GM21737 (cell line): ENCODE measurements at regions not wholly inside any gene's neighbourhood (a gene's known extent, or its start where the extent isn't known, plus 50 kb on each side); places are given as distances from the start of the nearest gene placed in this dataset.
"Not testable (repeated sequence)": the region's sequence is repeated elsewhere in the genome, so short reads cannot be mapped to it uniquely, and the experiment has no call there.

Experiments used
- ATAC-seq: cut with Tn5 transposase; IDR thresholded peaks from one replicate; pipeline ENCODE4 v1.9.1; 2021; ENCODE audit warnings: mild to moderate bottlenecking, moderate library complexity; ENCODE audit not compliant: unreplicated experiment

DNA sequence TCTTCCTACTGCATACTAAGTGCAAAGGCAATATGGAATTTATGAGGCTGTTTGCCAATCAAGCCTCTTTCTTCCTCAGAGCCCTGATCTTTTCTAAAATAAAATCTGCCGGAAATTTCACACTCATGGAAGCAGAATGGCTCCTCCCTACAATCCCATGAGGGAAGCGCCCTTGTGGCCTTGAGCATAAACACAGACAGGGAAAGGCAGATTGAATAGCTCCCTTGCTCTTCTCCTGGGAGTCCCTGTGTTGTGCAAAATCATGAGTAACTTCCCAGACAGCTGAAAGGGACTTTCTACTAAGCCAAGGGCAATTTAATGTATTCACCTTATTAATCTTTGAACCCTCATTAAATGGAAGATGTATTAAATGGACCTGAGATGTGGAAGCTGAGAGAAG is 226.1 kb upstream of the PIK3R1 start:
- ATAC-seq: no peak

DNA sequence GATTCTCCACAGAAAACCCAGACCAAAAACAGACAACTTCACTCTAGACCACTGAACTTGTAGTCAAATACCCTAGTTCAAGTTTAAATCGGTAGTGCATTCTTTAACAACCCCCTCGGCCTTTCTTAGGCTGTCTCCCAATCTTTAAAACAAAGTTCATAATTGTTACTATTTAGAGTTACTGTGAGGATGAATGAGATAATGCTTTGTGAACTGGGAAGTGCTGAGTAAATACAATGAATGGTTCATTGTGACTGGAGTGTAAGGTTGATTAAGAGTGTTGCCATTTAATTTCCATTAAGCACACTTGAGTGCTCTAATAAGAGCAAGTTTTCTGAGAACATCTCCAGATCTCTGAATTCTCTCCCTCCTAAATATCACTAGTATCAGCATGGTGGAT is 228.8 kb upstream of the PIK3R1 start:
- no peak for ATAC-seq

DNA sequence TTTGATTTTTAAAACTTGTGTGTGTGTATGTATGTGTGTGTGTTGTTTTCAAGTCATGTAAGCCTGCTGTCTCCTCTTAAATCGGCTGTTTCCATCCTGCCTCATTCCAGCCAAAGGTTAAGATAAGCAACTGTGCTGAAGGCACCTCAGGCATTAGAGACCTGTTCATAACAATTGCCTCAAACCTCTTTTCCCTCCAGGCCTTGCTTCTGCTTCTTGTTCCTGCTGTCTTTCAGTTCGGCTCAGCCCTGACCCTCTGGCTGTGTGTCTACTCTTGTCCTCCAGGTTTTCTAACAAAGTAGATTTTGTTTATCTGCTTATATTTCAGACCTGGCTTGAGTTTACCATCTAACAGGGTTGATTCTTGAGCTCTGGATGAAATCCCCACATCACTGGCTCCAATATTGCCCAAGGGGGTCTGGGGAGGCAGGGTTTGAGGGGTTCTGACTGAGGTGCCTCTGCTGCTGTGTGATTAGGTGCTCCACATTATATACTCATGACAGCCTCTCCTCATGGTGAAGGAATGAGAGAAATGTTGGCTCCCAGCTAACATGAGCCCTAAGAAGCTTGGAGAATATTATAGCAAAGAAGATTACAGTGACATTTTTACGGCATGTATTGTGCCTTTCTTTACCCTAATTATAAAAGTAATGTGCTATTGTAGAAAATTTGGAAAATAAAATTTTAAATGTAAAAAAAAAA is 229.7 kb upstream of the PIK3R1 start:
- ATAC-seq: no peak

- ATAC-seq: no peak
Measured at GRCh38 chr5:67984546-67984945, 231.0 kb upstream of the PIK3R1 start.

DNA sequence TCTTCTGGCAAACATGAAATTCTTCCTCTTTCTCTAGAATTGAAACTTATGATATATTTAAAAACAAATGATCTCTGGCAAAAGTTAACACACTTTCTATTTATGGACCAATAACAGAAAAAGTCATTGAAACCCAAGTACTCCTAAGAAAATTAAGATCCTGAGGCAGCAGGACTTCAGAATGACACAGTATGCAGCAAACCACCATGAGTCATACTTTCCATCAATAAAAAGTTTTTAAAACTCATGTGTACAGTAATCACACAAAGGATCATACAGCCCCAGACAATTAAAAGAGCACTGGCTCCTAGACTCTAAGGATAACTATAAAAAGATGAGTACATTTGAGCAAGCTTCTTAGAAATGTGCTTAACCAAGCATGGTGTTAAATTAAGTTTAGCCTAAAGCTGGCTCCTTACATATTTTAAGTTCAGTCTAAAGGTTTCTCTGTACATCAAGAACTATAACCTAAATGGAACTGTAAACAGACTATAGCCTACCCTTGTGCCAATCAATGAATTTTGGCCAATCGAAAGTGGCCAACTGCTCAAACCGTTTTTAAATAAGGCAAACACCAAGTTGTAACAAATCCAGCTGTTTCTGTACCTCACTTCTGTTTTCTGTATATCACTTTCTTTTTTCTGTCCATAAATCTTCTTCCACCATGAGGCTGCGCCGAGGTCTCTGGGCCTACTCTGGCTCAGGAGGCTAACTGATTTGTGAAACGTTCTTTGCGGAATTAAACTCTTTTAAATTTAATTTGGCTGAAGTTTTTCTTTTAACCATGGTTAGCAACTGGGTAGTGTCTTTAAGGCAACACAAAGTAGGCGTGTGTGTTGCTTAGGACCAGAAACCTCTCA is 232.1 kb upstream of the PIK3R1 start:
- ATAC-seq: no peak

DNA sequence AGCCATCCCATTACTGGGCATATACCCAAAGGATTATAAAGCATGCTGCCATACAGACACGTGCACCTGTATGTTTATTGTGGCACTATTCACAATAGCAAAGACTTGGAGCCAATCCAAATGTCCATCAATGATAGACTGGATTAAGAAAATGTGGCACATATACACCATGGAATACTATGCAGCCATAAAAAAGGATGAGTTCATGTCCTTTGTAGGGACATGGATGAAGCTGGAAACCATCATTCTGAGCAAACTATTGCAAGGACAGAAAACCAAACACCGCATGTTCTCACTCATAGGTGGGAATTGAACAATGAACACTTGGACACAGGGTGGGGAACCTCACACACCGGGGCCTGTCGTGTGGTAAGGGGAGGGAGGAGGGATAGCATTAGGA is 233.4 kb upstream of the PIK3R1 start:
- not testable (repeated sequence) for ATAC-seq

DNA sequence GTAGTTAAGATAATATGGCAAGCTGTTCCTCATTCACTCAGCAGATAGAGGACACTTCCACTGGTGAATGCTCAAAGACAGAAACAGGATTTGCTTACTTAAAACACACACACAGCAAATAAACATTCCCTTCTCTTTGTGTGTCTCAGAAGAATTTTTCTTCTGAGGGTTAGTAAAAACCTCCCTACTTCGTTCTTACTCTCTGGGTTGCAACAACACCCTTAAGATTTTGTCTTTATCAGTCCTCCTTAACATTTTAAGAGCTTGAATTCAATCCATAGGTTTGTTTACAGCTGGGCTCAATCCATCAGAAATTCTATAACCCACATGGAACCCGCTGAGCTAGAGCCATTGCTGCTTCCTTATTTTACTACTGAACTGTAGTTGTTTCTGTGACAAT is 237.4 kb upstream of the PIK3R1 start:
- no peak for ATAC-seq

GRCh38 chr5:67976891-67977601 is 238.5 kb upstream of the PIK3R1 start:
- ATAC-seq: no peak

GRCh38 chr5:67976181-67976580 is 239.4 kb upstream of the PIK3R1 start:
- ATAC-seq: no peak

DNA sequence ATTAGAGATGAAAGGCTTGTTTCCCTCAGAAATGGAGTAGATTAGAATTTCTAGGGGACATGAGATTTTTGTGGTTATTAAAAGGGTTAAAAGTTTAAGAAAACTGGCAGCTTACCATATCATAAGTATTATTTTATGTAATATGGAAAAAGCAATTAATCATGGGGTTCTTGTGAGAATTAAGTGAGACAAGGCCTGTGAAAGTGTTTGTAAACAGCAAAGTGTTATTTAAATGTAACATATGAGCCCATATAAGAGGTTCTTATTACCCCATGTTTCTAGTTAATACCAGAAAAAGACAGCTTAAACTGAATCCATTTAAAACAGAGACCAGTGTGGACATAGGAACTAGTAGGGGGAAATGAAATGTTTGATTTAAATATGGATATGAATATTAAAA is 241.1 kb upstream of the PIK3R1 start:
- no peak for ATAC-seq

- no peak for ATAC-seq
Measured at GRCh38 chr5:67974054-67974453, 241.5 kb upstream of the PIK3R1 start.

GRCh38 chr5:67971971-67972821 is 243.4 kb upstream of the PIK3R1 start:
- ATAC-seq: no peak

DNA sequence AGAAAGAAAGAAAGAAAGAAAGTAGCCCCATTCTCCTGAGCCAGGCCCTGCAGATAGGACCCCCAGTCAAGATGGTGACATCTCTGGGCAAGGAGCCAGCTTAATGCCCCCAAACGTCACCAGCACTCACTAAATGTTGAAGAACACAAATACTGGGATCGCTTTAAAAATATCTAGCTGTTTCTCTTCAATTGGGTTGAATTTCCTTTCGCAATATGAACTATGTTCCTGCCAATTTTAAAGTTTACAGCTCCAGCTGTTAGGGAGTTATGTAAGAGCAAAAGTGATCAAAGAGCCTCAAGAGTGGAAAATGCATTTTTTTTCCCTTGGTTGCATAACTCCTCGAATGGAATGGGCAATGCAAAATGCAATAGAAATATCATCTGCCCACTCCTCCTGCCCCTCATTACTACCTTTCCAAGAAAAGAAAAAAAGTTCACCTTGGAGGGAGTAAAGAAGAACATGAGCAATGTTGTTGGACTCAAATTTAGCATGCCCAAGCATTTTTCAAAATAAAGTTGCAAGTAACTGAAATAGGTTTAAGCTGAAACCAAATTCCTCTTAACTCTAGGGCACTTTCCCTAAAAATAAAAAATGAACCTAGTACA is 244.2 kb upstream of the PIK3R1 start:
- no peak for ATAC-seq

DNA sequence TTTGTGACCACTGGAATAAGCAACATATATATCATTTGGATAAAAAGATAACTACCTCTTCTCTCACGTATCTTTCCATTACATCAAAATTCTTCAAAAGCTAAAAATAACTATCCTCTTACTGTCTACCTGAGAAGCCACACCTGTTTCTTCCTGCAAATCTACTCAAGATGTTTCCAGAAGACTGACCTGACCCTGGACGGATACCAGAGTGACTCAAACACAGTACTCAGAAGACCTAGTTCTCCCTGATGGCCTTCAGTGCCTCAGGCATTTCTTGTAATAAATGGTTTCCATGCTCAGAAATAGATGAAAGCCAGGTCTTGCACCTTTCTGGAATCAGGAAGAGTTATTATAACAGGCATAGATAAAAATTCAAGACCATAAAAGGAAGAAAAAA is 245.9 kb upstream of the PIK3R1 start:
- ATAC-seq: no peak

- no peak for ATAC-seq
Measured at GRCh38 chr5:67969176-67969575, 246.4 kb upstream of the PIK3R1 start.

DNA sequence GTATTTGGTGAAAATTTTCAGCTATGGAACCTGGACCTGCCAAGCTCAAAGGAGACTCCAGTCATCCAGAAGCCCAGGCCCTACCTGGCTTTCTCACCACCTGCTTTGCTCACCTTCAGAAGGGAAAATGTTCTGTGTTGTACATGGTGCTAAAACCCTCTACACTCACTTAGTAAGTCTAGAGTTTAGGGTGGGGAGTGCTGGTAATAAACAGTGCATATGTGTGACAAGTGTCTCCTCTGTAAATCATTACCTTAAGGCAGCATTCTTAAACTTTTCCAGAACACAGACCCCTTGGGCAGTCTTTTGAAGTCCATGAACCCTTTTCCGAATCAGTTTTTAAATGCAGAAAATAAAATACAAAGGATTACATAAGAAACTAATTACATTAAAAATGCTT is 248.8 kb upstream of the PIK3R1 start:
- ATAC-seq: no peak

DNA sequence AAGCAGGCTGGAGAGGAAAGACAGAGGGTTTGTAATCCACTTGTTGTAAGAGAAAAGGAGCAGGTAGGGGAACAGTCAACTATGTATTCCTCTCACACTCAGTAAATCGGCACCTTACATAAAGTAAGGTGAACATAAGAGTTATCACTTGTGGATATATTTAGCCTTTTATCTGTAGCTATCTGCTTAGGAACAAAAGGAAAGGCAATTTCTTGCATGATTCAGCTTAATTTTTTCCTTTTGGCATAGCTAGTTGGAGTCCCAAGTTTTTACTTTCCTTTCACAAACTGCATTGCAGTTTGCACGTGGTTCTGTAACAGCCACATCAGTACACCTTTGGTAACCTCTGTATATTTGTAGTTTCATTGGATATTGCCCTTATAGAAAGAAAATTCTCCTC is 250.9 kb upstream of the PIK3R1 start:
- ATAC-seq: no peak

- ATAC-seq: no peak
Measured at GRCh38 chr5:67963789-67964519, 251.6 kb upstream of the PIK3R1 start.

DNA sequence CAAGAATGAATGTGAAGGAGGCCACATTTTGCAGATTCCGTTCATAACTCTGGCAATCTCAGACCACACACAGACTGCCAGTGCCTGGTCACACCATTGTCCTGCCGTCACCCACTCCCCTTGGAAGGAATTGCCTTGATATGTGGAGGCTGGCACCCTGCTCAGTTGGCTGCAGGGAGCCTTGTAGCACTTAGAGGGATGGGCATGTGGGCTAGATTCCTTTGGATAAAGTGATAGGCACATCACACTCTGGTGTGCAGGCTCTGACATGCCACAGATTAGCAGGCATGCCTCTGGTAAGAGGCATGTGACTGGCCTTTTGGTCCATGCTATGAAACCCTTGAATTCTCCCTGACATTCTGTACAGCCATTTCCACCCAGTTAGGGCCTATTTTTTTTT is 254.6 kb upstream of the PIK3R1 start:
- no peak for ATAC-seq

GRCh38 chr5:67957374-67957773 is 258.2 kb upstream of the PIK3R1 start:
- ATAC-seq: no peak
